ENCODE measurements at regions not wholly inside any gene's neighbourhood (a gene's known extent, or its start where the extent isn't known, plus 50 kb on each side); places are given as distances from the start of the nearest gene placed in this dataset.
A peak's percentile ranks its signal among the peaks of the same experiment; 100 is the strongest.
"Not testable (repeated sequence)": the region's sequence is repeated elsewhere in the genome, so short reads cannot be mapped to it uniquely, and the experiment has no call there.

- Histone ChIP-seq H3K9me3 (ENCODE audit: control insufficient read depth, insufficient read depth, low read length) (peaks cover 6% of the 10 kb centered on the region; the same call in 1 of the 2 replicates), H3K27ac (ENCODE audit: low read depth, low read length) (no peak overlapping the region), H3K27me3 (ENCODE audit: control insufficient read depth, insufficient read depth, low read length) (no peaks in the 10 kb centered on the region), H3K4me3 (ENCODE audit: low read depth, low read length) (no peak overlapping the region)
- TF ChIP-seq CTCF (IDR thresholded peaks at IDR 0.05; ENCODE audit: low read depth, low read length), result no peak
- DNase-seq (ENCODE audit: low read depth, low spot score), result no peak
- POLR2A ChIA-PET, result no interaction called here
- CTCF ChIA-PET, result interaction anchor here (0.9 kb wide), 1 partner anchor 16 kb away, joined by 3 read pairs; no protein-coding TSS in a partner anchor
Observed at GRCh38 chr10:3559527-3559926, 225.5 kb downstream of the KLF6 start.

DNA sequence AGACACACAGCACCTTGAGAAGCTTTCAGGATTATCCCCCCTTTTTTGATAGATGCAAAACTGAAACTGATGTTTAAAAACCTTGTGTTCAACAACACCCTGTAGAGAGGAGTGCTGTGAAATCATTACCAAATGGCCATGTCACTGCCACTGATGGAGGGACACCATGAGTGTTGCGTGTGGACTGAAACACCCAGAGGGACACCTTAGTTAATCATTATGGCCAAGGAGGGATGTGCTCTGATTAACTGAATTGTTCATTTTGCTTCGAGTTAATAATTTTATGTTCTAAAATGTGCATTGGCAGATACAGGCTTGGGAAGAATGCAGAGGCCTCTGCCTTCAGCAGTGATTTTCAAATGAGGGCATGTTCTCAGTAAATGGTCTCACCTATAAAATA, 226.0 kb downstream of the KLF6 start:
- POLR2A ChIA-PET, result no interaction called here

GRCh38 chr10:3556191-3557017, 228.6 kb downstream of the KLF6 start:
- H3K27me3 ChIP-seq (ENCODE audit: control insufficient read depth, insufficient read depth, low read length); POLR2A ChIA-PET; H3K9me3 ChIP-seq (ENCODE audit: control insufficient read depth, insufficient read depth, low read length); CTCF ChIA-PET; H3K27ac ChIP-seq (ENCODE audit: low read depth, low read length); DNase-seq (ENCODE audit: low read depth, low spot score): not testable (repeated sequence)
- H3K4me3 ChIP-seq (ENCODE audit: low read depth, low read length), result peak overlapping the region; percentile 11; the same call in 1 of the 2 replicates

More for the DNA sequence above, 226.0 kb downstream of the KLF6 start:
- no peak for TF ChIP-seq CTCF (IDR thresholded peaks at IDR 0.05; ENCODE audit: low read depth, low read length)
- CTCF ChIA-PET, result no interaction called here
- H3K9me3 ChIP-seq (ENCODE audit: control insufficient read depth, insufficient read depth, low read length), result peaks cover 6% of the 10 kb centered on the region; the same call in 1 of the 2 replicates
- no peak overlapping the region for H3K4me3 ChIP-seq (ENCODE audit: low read depth, low read length)
- DNase-seq (ENCODE audit: low read depth, low spot score), result no peak
- no peaks in the 10 kb centered on the region for H3K27me3 ChIP-seq (ENCODE audit: control insufficient read depth, insufficient read depth, low read length)
- H3K27ac ChIP-seq (ENCODE audit: low read depth, low read length), result no peak overlapping the region

DNA sequence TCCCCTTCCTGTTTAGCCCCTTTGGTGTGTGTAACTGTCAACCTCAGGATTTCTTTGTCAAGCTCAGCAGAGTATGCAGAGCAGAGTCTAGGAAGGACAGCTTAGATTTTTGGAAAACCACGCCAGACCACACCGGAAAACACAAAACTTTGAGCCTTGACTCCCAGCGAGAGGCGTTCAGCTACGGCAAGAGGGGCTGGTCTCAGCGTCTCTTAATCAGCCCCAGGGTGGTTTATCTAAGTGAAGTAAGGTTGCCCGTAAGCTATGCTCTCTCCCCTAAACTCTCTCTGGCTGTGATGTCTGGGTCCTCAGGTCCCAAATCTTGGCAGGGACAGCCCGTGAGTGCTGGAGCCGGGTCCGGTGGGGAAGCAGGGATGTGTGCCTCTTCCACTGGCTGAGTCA, 230.9 kb downstream of the KLF6 start:
- TF ChIP-seq CTCF (IDR thresholded peaks at IDR 0.05; ENCODE audit: low read depth, low read length), result no peak
- POLR2A ChIA-PET, result no interaction called here
- no peak for DNase-seq (ENCODE audit: low read depth, low spot score)
- Histone ChIP-seq H3K9me3 (ENCODE audit: control insufficient read depth, insufficient read depth, low read length) (peaks cover 6% of the 10 kb centered on the region; the same call in 1 of the 2 replicates), H3K4me3 (ENCODE audit: low read depth, low read length) (no peak overlapping the region), H3K27me3 (ENCODE audit: control insufficient read depth, insufficient read depth, low read length) (no peaks in the 10 kb centered on the region), H3K27ac (ENCODE audit: low read depth, low read length) (no peak overlapping the region)
- CTCF ChIA-PET, result interaction anchor here (0.5 kb wide), 1 partner anchor 57 kb away, joined by 4 read pairs; no protein-coding TSS in a partner anchor

GRCh38 chr10:3552281-3552680, 232.7 kb downstream of the KLF6 start:
- CTCF ChIA-PET, result no interaction called here

More at GRCh38 chr10:3552281-3552680, 232.7 kb downstream of the KLF6 start:
- DNase-seq (ENCODE audit: low read depth, low spot score), result no peak
- POLR2A ChIA-PET, result no interaction called here
- H3K4me3 ChIP-seq (ENCODE audit: low read depth, low read length), result no peak overlapping the region
- no peaks in the 10 kb centered on the region for H3K27me3 ChIP-seq (ENCODE audit: control insufficient read depth, insufficient read depth, low read length)
- TF ChIP-seq CTCF (IDR thresholded peaks at IDR 0.05; ENCODE audit: low read depth, low read length), result no peak
- no peak overlapping the region for H3K27ac ChIP-seq (ENCODE audit: low read depth, low read length)
- H3K9me3 ChIP-seq (ENCODE audit: control insufficient read depth, insufficient read depth, low read length), result peaks cover 10% of the 10 kb centered on the region

Measured in AG04450 (cell line).